GM19324 (cell line): ENCODE measurements at regions not wholly inside any gene's neighbourhood (a gene's known extent, or its start where the extent isn't known, plus 50 kb on each side); places are given as distances from the start of the nearest gene placed in this dataset.

Experiments used
- ATAC-seq: cut with Tn5 transposase; IDR thresholded peaks from one replicate; pipeline ENCODE4 v1.9.1; 2021; ENCODE audit warnings: mild to moderate bottlenecking, moderate library complexity; ENCODE audit not compliant: unreplicated experiment, low FRiP score

GRCh38 chr1:59104191-59104760 lies 192.6 kb upstream of the FGGY start:
- no peak for ATAC-seq

GRCh38 chr1:59105548-59106507 lies 191.1 kb upstream of the FGGY start:
- ATAC-seq, result no peak

- ATAC-seq, result no peak
Observed at GRCh38 chr1:59107516-59107915, 189.4 kb upstream of the FGGY start.

GRCh38 chr1:59107916-59108315 lies 189.0 kb upstream of the FGGY start:
- ATAC-seq, result no peak

GRCh38 chr1:59108481-59109317 lies 188.2 kb upstream of the FGGY start:
- ATAC-seq, result no peak

- no peak for ATAC-seq
Observed at GRCh38 chr1:59110271-59110670, 186.6 kb upstream of the FGGY start.

GRCh38 chr1:59113876-59114457 lies 182.9 kb upstream of the FGGY start:
- ATAC-seq, result no peak

GRCh38 chr1:59115865-59116264 lies 181.0 kb upstream of the FGGY start:
- no peak for ATAC-seq

- no peak for ATAC-seq
Observed at GRCh38 chr1:59116920-59117542, 179.9 kb upstream of the FGGY start.

- no peak for ATAC-seq
Observed at GRCh38 chr1:59122527-59122926, 174.4 kb upstream of the FGGY start.

GRCh38 chr1:59123081-59123681 lies 173.7 kb upstream of the FGGY start:
- ATAC-seq, result no peak

- no peak for ATAC-seq
Observed at GRCh38 chr1:59124166-59124565, 172.7 kb upstream of the FGGY start.

GRCh38 chr1:59125154-59125553 lies 171.7 kb upstream of the FGGY start:
- ATAC-seq, result no peak

GRCh38 chr1:59125676-59126320 lies 171.1 kb upstream of the FGGY start:
- no peak for ATAC-seq

- ATAC-seq, result no peak
Observed at GRCh38 chr1:59126366-59126765, 170.5 kb upstream of the FGGY start.

- no peak for ATAC-seq
Observed at GRCh38 chr1:59128239-59128736, 168.6 kb upstream of the FGGY start.

- ATAC-seq, result no peak
Observed at GRCh38 chr1:59128784-59129227, 168.1 kb upstream of the FGGY start.

- no peak for ATAC-seq
Observed at GRCh38 chr1:59132295-59132694, 164.6 kb upstream of the FGGY start.

- ATAC-seq, result no peak
Observed at GRCh38 chr1:59133997-59134396, 162.9 kb upstream of the FGGY start.
